Mucosa of stomach (tissue), 1 donor: ENCODE measurements at regions not wholly inside any gene's neighbourhood (a gene's known extent, or its start where the extent isn't known, plus 50 kb on each side); places are given as distances from the start of the nearest gene placed in this dataset.
"Not testable (repeated sequence)": the region's sequence is repeated elsewhere in the genome, so short reads cannot be mapped to it uniquely, and the experiment has no call there.

Experiments used
- H3K27me3 ChIP-seq: one replicate; pipeline ENCODE4 v1.7.0; 2013; ENCODE audit warnings: mild to moderate bottlenecking, low read length; ENCODE audit not compliant: control insufficient read depth, insufficient read depth
- H3K36me3 ChIP-seq: one replicate; pipeline ENCODE4 v1.7.0; 2013; ENCODE audit warnings: low read length; ENCODE audit not compliant: control insufficient read depth, insufficient read depth
- H3K4me1 ChIP-seq: one replicate; pipeline ENCODE4 v1.7.0; 2013; ENCODE audit warnings: mild to moderate bottlenecking, low read length; ENCODE audit not compliant: control insufficient read depth, insufficient read depth
- H3K4me3 ChIP-seq: one replicate; pipeline ENCODE4 v1.7.0; 2013; ENCODE audit warnings: low read length
- H3K9ac ChIP-seq: one replicate; pipeline ENCODE4 v1.7.0; 2013; ENCODE audit warnings: mild to moderate bottlenecking, low read length, moderate library complexity
- H3K9me3 ChIP-seq: one replicate; pipeline ENCODE4 v1.7.0; 2013; ENCODE audit warnings: mild to moderate bottlenecking, low read length, moderate library complexity; ENCODE audit not compliant: control insufficient read depth
- donor health status: Pancreatic carcinoma.

- Histone ChIP-seq H3K27me3 (no peaks in the 10 kb centered on the region), H3K9me3 (no peaks in the 10 kb centered on the region), H3K4me3 (no peak overlapping the region), H3K36me3 (no peaks in the 10 kb centered on the region), H3K4me1 (no peaks in the 10 kb centered on the region), H3K9ac (no peak overlapping the region)
These were observed 155.1 kb upstream of the NEBL start for GRCh38 chr10:21052072-21052708.

- H3K4me3 ChIP-seq, result no peak overlapping the region
- no peaks in the 10 kb centered on the region for H3K9me3 ChIP-seq
- H3K36me3 ChIP-seq, result no peaks in the 10 kb centered on the region
- H3K4me1 ChIP-seq, result no peaks in the 10 kb centered on the region
- no peak overlapping the region for H3K9ac ChIP-seq
- no peaks in the 10 kb centered on the region for H3K27me3 ChIP-seq
These were observed 152.4 kb upstream of the NEBL start for GRCh38 chr10:21049482-21049881.

DNA sequence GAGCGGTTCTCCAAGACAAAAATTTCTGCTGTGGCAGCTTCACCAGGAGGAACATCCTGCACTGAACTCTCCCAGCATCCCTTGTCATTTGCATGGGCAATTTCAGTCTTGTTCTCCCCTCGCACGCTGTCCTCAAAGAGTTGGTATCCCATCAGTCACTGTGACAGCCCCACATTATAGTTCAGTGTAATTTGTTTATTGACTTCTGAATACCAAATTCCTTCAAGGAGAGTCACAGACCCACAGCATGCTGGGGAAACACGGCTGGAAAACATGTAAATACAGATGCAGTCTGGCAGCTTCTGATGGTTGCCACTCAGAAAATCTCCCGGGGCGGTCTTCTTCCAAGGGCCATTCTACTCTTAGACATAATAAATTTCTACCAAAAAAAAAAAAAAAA lies 151.0 kb upstream of the NEBL start:
- Histone ChIP-seq H3K9ac (no peak overlapping the region), H3K4me3 (no peak overlapping the region), H3K27me3 (no peaks in the 10 kb centered on the region), H3K36me3 (no peaks in the 10 kb centered on the region), H3K4me1 (no peaks in the 10 kb centered on the region), H3K9me3 (no peaks in the 10 kb centered on the region)

DNA sequence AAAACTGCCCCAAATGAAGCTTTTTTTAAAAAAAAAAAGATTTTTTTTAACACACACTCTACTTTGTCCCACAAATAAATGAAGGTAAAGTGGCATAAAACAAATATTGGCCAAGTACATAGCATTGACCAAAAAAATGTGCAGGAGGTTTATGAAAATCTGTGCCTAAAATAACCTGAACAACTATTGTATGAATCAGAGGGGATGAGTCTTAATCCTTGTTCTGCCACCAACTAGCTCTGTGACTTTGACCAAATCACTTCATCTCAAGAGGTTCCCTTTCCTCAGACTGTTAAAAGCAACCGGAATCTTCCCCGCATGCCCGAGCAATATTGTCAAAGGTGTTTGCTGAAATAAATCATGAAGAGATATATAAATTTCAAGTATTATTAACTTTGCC lies 150.4 kb upstream of the NEBL start:
- no peak overlapping the region for H3K4me3 ChIP-seq
- H3K27me3 ChIP-seq, result no peaks in the 10 kb centered on the region
- no peak overlapping the region for H3K9ac ChIP-seq
- no peaks in the 10 kb centered on the region for H3K4me1 ChIP-seq
- H3K36me3 ChIP-seq, result no peaks in the 10 kb centered on the region
- H3K9me3 ChIP-seq, result no peaks in the 10 kb centered on the region

GRCh38 chr10:21047096-21047495 lies 150.0 kb upstream of the NEBL start:
- no peak overlapping the region for H3K9ac ChIP-seq
- no peaks in the 10 kb centered on the region for H3K4me1 ChIP-seq
- no peaks in the 10 kb centered on the region for H3K9me3 ChIP-seq
- no peaks in the 10 kb centered on the region for H3K36me3 ChIP-seq
- no peak overlapping the region for H3K4me3 ChIP-seq
- no peaks in the 10 kb centered on the region for H3K27me3 ChIP-seq

DNA sequence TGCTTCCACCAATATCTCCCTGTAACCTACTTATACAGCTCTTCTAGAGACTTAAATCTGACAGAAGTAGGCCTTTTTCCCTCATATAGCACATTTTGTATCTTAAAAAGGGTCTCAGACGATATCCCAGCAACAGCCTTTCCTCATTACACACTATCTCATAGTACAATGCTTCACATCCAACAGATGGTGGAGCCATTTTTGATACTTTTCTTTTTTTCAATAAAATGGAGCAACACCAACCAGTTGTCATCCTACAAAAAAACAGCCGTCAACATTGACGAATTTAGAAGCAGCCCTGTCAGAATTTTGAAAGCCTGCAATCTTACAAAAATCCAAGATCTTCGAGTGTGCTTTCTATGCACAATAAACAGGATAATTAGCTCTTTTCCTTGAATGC lies 145.9 kb upstream of the NEBL start:
- Histone ChIP-seq H3K36me3 (no peaks in the 10 kb centered on the region), H3K9me3 (no peaks in the 10 kb centered on the region), H3K9ac (no peak overlapping the region), H3K27me3 (no peaks in the 10 kb centered on the region), H3K4me3 (no peak overlapping the region), H3K4me1 (no peaks in the 10 kb centered on the region)

GRCh38 chr10:21042536-21042935 lies 145.4 kb upstream of the NEBL start:
- Histone ChIP-seq H3K27me3 (no peaks in the 10 kb centered on the region), H3K9ac (no peak overlapping the region), H3K36me3 (no peaks in the 10 kb centered on the region), H3K9me3 (no peaks in the 10 kb centered on the region), H3K4me1 (no peaks in the 10 kb centered on the region), H3K4me3 (no peak overlapping the region)

DNA sequence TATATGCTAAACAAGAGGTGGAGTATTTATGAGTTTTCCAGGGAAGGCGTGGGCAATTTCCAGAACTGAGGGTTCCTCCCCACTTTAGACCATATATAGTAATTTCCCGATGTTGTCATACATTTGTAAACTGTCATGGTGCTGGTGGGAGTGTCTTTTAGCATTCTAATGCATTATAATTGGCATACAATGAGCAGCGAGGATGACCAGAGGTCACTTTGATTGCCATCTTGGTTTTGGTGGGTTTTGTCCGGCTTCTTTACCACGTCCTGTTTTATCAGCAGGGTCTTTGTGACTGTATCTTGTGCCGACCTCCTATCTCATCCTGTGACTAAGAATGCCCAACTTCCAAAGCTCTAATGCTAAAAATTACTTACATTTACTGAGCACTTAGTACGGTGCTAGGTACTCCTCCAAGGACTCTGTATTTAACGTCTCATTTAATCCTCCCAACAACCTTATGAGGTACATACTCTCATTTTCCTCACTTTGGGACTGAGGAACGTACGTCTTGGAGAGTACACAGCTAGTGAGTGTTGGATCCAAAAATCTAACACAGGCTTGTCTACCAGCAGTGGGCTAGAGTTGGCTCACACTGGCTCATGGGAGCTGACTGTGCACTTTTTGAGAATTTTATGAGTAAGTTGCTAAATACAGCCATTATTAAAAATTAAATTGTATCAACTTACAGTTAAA lies 144.8 kb upstream of the NEBL start:
- H3K4me3 ChIP-seq, result no peak overlapping the region
- no peaks in the 10 kb centered on the region for H3K27me3 ChIP-seq
- no peaks in the 10 kb centered on the region for H3K36me3 ChIP-seq
- no peaks in the 10 kb centered on the region for H3K9me3 ChIP-seq
- H3K4me1 ChIP-seq, result no peaks in the 10 kb centered on the region
- H3K9ac ChIP-seq, result no peak overlapping the region

GRCh38 chr10:21039721-21040120 lies 142.6 kb upstream of the NEBL start:
- no peaks in the 10 kb centered on the region for H3K9me3 ChIP-seq
- no peaks in the 10 kb centered on the region for H3K4me1 ChIP-seq
- no peaks in the 10 kb centered on the region for H3K27me3 ChIP-seq
- no peaks in the 10 kb centered on the region for H3K36me3 ChIP-seq
- H3K9ac ChIP-seq, result no peak overlapping the region
- H3K4me3 ChIP-seq, result no peak overlapping the region

GRCh38 chr10:21036757-21037156 lies 139.6 kb upstream of the NEBL start:
- H3K27me3 ChIP-seq, result no peaks in the 10 kb centered on the region

GRCh38 chr10:21034770-21035169 lies 137.7 kb upstream of the NEBL start:
- not testable (repeated sequence) for H3K4me3 ChIP-seq, H3K9me3 ChIP-seq, H3K4me1 ChIP-seq, H3K36me3 ChIP-seq, H3K27me3 ChIP-seq, H3K9ac ChIP-seq

More at GRCh38 chr10:21036757-21037156, 139.6 kb upstream of the NEBL start:
- H3K9ac ChIP-seq, result no peak overlapping the region
- no peaks in the 10 kb centered on the region for H3K4me1 ChIP-seq
- H3K4me3 ChIP-seq, result no peak overlapping the region
- H3K9me3 ChIP-seq, result no peaks in the 10 kb centered on the region
- H3K36me3 ChIP-seq, result no peaks in the 10 kb centered on the region

GRCh38 chr10:21034241-21034640 lies 137.1 kb upstream of the NEBL start:
- H3K4me3 ChIP-seq, result no peak overlapping the region
- H3K36me3 ChIP-seq, result no peaks in the 10 kb centered on the region
- H3K9me3 ChIP-seq, result no peaks in the 10 kb centered on the region
- no peak overlapping the region for H3K9ac ChIP-seq
- no peaks in the 10 kb centered on the region for H3K4me1 ChIP-seq
- H3K27me3 ChIP-seq, result no peaks in the 10 kb centered on the region
